ENCODE measurements at regions not wholly inside any gene's neighbourhood (a gene's known extent, or its start where the extent isn't known, plus 50 kb on each side); places are given as distances from the start of the nearest gene placed in this dataset.

GRCh38 chr11:15830741-15831428 lies 525.5 kb downstream of the SOX6 start:
- TF ChIP-seq PPARG (CRISPR knock-in tag; conservative IDR thresholded peaks at IDR 0.05), result no peak
- TF ChIP-seq, protein P1, sequence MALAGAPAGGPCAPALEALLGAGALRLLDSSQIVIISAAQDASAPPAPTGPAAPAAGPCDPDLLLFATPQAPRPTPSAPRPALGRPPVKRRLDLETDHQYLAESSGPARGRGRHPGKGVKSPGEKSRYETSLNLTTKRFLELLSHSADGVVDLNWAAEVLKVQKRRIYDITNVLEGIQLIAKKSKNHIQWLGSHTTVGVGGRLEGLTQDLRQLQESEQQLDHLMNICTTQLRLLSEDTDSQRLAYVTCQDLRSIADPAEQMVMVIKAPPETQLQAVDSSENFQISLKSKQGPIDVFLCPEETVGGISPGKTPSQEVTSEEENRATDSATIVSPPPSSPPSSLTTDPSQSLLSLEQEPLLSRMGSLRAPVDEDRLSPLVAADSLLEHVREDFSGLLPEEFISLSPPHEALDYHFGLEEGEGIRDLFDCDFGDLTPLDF (CRISPR knock-in tag; IDR thresholded peaks at IDR 0.05), result no peak
- TF ChIP-seq, protein P2, sequence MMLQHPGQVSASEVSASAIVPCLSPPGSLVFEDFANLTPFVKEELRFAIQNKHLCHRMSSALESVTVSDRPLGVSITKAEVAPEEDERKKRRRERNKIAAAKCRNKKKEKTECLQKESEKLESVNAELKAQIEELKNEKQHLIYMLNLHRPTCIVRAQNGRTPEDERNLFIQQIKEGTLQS (CRISPR knock-in tag; IDR thresholded peaks at IDR 0.05), result no peak
- TF ChIP-seq THAP8 (CRISPR knock-in tag; IDR thresholded peaks at IDR 0.05; ENCODE audit: borderline replicate concordance), result no peak
- TF ChIP-seq ZNF263 (CRISPR knock-in tag; IDR thresholded peaks at IDR 0.05), result no peak
- TF ChIP-seq CTCF (CRISPR knock-in tag; IDR thresholded peaks at IDR 0.05), result no peak
- TF ChIP-seq MAZ (IDR thresholded peaks at IDR 0.05; ENCODE audit: borderline replicate concordance, low read depth, low read length), result no peak
- no peak for TF ChIP-seq MAZ (CRISPR knock-in tag; IDR thresholded peaks at IDR 0.05; ENCODE audit: low read depth)
- no peak for TF ChIP-seq JUN (CRISPR knock-in tag; IDR thresholded peaks at IDR 0.05)
- TF ChIP-seq NR1H2 (CRISPR knock-in tag; IDR thresholded peaks at IDR 0.05; ENCODE audit: borderline replicate concordance, low read depth), result no peak
- no peak for TF ChIP-seq POLR2A (IDR thresholded peaks at IDR 0.05; ENCODE audit: insufficient read depth in 1 of 2, low read depth in 2 of 2, low read length in 2 of 2)
- no peak for TF ChIP-seq CCDC6 (CRISPR knock-in tag; IDR thresholded peaks at IDR 0.05)
